WERI-Rb-1 (cell line): ENCODE measurements at regions not wholly inside any gene's neighbourhood (a gene's known extent, or its start where the extent isn't known, plus 50 kb on each side); places are given as distances from the start of the nearest gene placed in this dataset.

ENCODE experiments used
- DNase-seq: peaks from one replicate; pipeline ENCODE4 v3.0.0-alpha.2; 2020
- H3K27ac ChIP-seq: fragments of 250-450 bp; sonication (Bioruptor Pico); 2 replicates; pipeline ENCODE4 v1.5.1; 2020; ENCODE audit warnings: mild to moderate bottlenecking, moderate library complexity
- H3K27me3 ChIP-seq: fragments of 250-450 bp; sonication (Bioruptor Pico); 2 replicates; pipeline ENCODE4 v1.5.1; 2021; ENCODE audit warnings: mild to moderate bottlenecking, low read depth, moderate library complexity; ENCODE audit not compliant: insufficient read depth, severe bottlenecking
- H3K36me3 ChIP-seq: fragments of 250-450 bp; sonication (Bioruptor Pico); 2 replicates; pipeline ENCODE4 v1.5.1; 2020; ENCODE audit warnings: mild to moderate bottlenecking, moderate library complexity
- H3K4me3 ChIP-seq: 2 replicates; pipeline ENCODE4 v1.5.1; 2011; ENCODE audit warnings: low read depth, mild to moderate bottlenecking, control low read depth, low read length
- H3K9me3 ChIP-seq: fragments of 250-450 bp; sonication (Bioruptor Pico); 2 replicates; pipeline ENCODE4 v1.5.1; 2021; ENCODE audit warnings: mild to moderate bottlenecking, moderate library complexity; ENCODE audit not compliant: severe bottlenecking
- TF ChIP-seq, protein P1 (sequence below): IDR thresholded peaks from 2 replicates; pipeline ENCODE4 v1.5.1; 2011; ENCODE audit warnings: low read depth, mild to moderate bottlenecking, control low read depth, inconsistent platforms, low read length

DNA sequence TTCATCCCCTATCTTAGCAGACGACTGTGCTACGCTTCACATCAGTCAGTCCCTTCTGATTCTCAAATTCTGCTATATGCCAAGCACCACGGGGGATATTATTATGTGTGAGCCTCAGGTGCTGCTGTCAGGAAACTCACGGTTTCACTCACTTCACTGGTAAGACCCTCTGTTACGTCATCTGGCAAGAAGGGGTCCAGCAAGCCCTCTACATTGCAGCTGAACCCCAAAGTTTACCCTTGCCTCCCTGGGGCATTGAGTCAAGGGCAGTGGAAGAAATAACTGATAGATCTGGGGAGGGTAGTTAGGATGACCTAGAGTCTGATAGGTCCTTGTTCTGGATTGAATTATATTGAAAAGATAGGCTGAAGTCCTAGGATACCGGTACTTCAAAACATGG lies 237.4 kb downstream of the RRAGC start:
- Histone ChIP-seq H3K36me3 (no peaks in the 10 kb centered on the region), H3K27me3 (no peaks in the 10 kb centered on the region), H3K9me3 (no peaks in the 10 kb centered on the region), H3K4me3 (no peak overlapping the region), H3K27ac (no peak overlapping the region)
- DNase-seq: no peak
- TF ChIP-seq, protein P1, sequence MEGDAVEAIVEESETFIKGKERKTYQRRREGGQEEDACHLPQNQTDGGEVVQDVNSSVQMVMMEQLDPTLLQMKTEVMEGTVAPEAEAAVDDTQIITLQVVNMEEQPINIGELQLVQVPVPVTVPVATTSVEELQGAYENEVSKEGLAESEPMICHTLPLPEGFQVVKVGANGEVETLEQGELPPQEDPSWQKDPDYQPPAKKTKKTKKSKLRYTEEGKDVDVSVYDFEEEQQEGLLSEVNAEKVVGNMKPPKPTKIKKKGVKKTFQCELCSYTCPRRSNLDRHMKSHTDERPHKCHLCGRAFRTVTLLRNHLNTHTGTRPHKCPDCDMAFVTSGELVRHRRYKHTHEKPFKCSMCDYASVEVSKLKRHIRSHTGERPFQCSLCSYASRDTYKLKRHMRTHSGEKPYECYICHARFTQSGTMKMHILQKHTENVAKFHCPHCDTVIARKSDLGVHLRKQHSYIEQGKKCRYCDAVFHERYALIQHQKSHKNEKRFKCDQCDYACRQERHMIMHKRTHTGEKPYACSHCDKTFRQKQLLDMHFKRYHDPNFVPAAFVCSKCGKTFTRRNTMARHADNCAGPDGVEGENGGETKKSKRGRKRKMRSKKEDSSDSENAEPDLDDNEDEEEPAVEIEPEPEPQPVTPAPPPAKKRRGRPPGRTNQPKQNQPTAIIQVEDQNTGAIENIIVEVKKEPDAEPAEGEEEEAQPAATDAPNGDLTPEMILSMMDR: no peak

DNA sequence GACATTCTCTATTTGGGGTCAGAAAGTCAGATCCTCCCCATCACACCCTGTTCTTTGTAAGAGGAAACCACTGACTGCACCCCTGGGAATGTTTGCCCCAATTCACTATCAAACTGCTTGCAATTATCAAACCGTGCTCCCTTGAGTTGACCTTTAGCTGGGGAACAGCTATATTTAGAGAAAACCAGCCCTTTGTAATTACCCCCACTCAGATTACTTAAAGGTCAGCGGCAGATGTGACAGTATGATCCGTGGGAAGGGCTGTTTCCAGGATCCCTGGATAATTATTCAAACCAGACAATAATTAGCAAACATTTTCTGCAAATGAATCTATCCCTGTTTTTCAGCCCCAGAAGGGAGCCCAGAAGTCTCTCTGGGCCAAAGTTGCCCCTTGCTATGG lies 242.7 kb downstream of the RRAGC start:
- TF ChIP-seq, protein P1: no peak
- Histone ChIP-seq H3K27me3 (no peaks in the 10 kb centered on the region), H3K27ac (0 out of 2 replicates have a peak overlapping the region, but pooled peaks have one; percentile 2), H3K36me3 (no peaks in the 10 kb centered on the region), H3K4me3 (no peak overlapping the region), H3K9me3 (peaks cover 4% of the 10 kb centered on the region)
- DNase-seq: no peak

DNA sequence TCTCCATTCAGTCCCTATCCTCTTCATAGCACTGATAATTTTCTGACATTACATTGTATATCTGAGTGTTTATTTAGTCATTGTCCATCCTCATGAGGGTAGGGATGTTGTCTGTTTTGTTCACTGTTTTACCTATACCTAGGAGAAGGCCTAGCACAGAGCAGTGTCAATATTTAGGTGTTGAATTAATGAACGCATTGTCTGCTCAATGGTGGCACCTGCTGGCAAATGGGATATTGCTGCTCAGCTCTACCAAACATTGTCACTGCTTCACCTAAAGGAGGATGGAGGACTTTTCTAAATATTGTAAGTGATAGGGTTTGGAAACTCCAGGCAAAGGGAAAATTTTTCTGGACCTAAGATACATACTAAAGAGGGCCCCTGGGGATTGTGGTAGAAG lies 243.9 kb downstream of the RRAGC start:
- no peak overlapping the region for H3K27ac ChIP-seq
- no peaks in the 10 kb centered on the region for H3K27me3 ChIP-seq
- H3K36me3 ChIP-seq: no peaks in the 10 kb centered on the region
- peaks cover 4% of the 10 kb centered on the region for H3K9me3 ChIP-seq
- DNase-seq: no peak
- H3K4me3 ChIP-seq: no peak overlapping the region
- TF ChIP-seq, protein P1: peak; percentile 46

DNA sequence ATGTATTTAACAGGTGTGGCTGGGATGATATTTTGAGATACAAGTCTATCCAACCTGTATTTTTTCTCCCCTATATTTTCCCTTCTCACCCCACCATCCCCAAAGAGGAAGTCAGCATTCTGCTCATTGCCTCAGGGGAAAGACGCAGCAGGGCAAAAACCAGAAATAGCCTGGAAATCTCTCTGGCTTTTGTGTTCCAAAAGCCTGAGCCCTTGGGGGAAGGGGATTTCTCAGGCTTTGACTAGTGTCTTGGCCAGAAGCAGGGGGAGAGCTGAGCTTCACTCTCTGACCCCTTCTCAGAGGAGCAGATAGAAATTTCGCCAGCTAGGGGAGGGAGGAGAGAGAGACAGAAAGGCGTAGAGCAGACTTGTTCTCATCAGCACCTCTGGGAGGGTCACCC lies 244.7 kb downstream of the RRAGC start:
- Histone ChIP-seq H3K27ac (no peak overlapping the region), H3K36me3 (no peaks in the 10 kb centered on the region), H3K27me3 (no peaks in the 10 kb centered on the region), H3K4me3 (no peak overlapping the region), H3K9me3 (peaks cover 4% of the 10 kb centered on the region)
- TF ChIP-seq, protein P1: no peak
- DNase-seq: no peak

DNA sequence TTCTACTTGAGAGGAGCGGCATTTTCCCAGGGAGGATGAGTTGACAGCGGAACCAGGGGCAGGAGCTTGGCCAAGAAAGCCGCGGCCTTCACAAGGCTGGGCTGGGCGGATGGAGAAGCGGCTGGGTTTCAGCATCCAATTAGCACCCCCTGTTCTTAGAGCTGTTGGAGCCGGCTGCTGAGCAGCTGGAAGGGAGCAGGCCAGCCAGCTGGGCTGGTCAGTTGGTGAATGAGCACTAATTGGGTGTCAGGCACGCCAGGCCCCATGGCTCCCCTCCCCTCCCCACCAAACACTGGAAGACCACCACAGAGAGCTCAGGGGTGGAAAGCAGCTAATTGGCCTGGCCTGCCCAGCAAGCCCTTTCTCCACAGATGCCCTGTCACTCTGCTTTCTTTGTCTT lies 245.6 kb downstream of the RRAGC start:
- Histone ChIP-seq H3K9me3 (peaks cover 4% of the 10 kb centered on the region), H3K27me3 (no peaks in the 10 kb centered on the region), H3K27ac (no peak overlapping the region), H3K36me3 (no peaks in the 10 kb centered on the region), H3K4me3 (no peak overlapping the region)
- no peak for DNase-seq
- TF ChIP-seq, protein P1: no peak

DNA sequence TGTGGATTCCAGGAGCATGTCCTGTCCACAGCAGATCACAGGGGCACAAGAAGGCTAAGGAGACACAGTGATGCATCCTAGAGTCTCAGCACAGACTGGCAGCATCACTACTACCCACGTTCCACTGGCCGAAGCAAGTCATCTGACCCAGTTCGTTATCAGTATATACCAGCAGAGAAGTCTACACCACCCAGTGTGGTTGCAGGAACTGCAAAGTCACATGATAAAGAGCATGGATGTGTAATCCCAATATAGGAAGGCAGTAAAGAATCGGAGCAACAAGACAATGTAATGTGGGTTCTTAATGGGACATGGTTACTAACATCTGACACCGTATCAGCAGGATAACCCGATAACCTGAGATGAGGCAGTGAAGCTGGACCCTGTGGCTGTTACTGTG lies 246.6 kb downstream of the RRAGC start:
- TF ChIP-seq, protein P1: no peak
- Histone ChIP-seq H3K27me3 (no peaks in the 10 kb centered on the region), H3K4me3 (no peak overlapping the region), H3K36me3 (no peaks in the 10 kb centered on the region), H3K27ac (no peak overlapping the region), H3K9me3 (peaks cover 4% of the 10 kb centered on the region)
- no peak for DNase-seq
